ENCODE measurements at regions not wholly inside any gene's neighbourhood (a gene's known extent, or its start where the extent isn't known, plus 50 kb on each side); places are given as distances from the start of the nearest gene placed in this dataset.

- no peak overlapping the region for H3K27ac ChIP-seq (ENCODE audit: low read depth, low read length, poor library complexity, severe bottlenecking)
- TF ChIP-seq, protein P1, sequence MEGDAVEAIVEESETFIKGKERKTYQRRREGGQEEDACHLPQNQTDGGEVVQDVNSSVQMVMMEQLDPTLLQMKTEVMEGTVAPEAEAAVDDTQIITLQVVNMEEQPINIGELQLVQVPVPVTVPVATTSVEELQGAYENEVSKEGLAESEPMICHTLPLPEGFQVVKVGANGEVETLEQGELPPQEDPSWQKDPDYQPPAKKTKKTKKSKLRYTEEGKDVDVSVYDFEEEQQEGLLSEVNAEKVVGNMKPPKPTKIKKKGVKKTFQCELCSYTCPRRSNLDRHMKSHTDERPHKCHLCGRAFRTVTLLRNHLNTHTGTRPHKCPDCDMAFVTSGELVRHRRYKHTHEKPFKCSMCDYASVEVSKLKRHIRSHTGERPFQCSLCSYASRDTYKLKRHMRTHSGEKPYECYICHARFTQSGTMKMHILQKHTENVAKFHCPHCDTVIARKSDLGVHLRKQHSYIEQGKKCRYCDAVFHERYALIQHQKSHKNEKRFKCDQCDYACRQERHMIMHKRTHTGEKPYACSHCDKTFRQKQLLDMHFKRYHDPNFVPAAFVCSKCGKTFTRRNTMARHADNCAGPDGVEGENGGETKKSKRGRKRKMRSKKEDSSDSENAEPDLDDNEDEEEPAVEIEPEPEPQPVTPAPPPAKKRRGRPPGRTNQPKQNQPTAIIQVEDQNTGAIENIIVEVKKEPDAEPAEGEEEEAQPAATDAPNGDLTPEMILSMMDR (conservative IDR thresholded peaks at IDR 0.05; ENCODE audit: low read depth, low read length) = no peak
- TF ChIP-seq EZH2 (IDR thresholded peaks at IDR 0.05; ENCODE audit: borderline replicate concordance, low read depth, low read length, poor library complexity, severe bottlenecking) = no peak
- no peak for DNase-seq (ENCODE audit: low spot score)
- H3K4me1 ChIP-seq (ENCODE audit: insufficient read depth, low read length, poor library complexity, severe bottlenecking) = no peaks in the 10 kb centered on the region
- no peak overlapping the region for H3K4me3 ChIP-seq (ENCODE audit: low read depth, low read length, poor library complexity, severe bottlenecking)
- H3K27me3 ChIP-seq (replicated peaks; ENCODE audit: insufficient read depth, low read depth, low read length, poor library complexity) = no peaks in the 10 kb centered on the region
- no peaks in the 10 kb centered on the region for H3K36me3 ChIP-seq (ENCODE audit: insufficient read depth, low read length, poor library complexity, severe bottlenecking)
- no peaks in the 10 kb centered on the region for H3K9me3 ChIP-seq (ENCODE audit: low read depth, low read length, poor library complexity, severe bottlenecking)
- intact Hi-C loops (cut with micrococcal nuclease; ENCODE audit: unreplicated experiment) = loop anchor here (10.0 kb wide), 1 partner anchor 779 kb away; no protein-coding TSS in a partner anchor
- POLR2A ChIA-PET (ENCODE audit: low non-redundant PET) = no interaction called here
- CTCF ChIA-PET = interaction anchor here (0.7 kb wide), 1 partner anchor 173 kb away, joined by 3 read pairs; no protein-coding TSS in a partner anchor
- no TSS peak for BruUV-seq (replicated peaks)
Measured at GRCh38 chr13:107375701-107376340, 807.9 kb upstream of the ARGLU1 start.

DNA sequence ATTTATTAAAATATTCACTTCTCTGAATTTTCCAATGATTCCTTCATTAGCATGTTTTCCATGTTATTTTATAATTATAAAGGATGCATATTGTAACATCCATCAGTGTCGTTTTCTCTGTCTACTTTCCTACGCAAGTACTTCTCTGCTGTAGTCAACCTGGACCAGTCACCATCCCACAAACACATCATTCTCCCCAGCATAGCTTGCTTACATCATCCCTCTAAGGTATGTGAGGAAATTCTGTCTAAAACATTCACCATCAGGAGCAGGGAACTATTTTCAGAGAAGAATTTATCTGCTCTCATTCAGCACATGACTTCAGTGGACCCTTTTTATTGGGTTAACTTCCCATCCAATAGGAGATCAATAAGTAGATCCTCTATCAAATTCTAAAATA is 806.1 kb upstream of the ARGLU1 start:
- H3K27ac ChIP-seq (ENCODE audit: low read depth, low read length, poor library complexity, severe bottlenecking) = no peak overlapping the region
- H3K4me1 ChIP-seq (ENCODE audit: insufficient read depth, low read length, poor library complexity, severe bottlenecking) = no peaks in the 10 kb centered on the region
- H3K27me3 ChIP-seq (replicated peaks; ENCODE audit: insufficient read depth, low read depth, low read length, poor library complexity) = no peaks in the 10 kb centered on the region
- BruUV-seq (replicated peaks) = no TSS peak
- ChIA-PET CTCF (interaction anchor here (0.6 kb wide), 1 partner anchor 8 kb away, joined by 6 read pairs; no protein-coding TSS in a partner anchor), POLR2A (ENCODE audit: low non-redundant PET) (interaction anchor here (0.6 kb wide), 1 partner anchor 32 kb away, joined by 7 read pairs; no protein-coding TSS in a partner anchor)
- no peak overlapping the region for H3K4me3 ChIP-seq (ENCODE audit: low read depth, low read length, poor library complexity, severe bottlenecking)
- no peaks in the 10 kb centered on the region for H3K36me3 ChIP-seq (ENCODE audit: insufficient read depth, low read length, poor library complexity, severe bottlenecking)
- no peak for DNase-seq (ENCODE audit: low spot score)
- TF ChIP-seq, protein P1 (conservative IDR thresholded peaks at IDR 0.05; ENCODE audit: low read depth, low read length) = no peak
- no peak for TF ChIP-seq EZH2 (IDR thresholded peaks at IDR 0.05; ENCODE audit: borderline replicate concordance, low read depth, low read length, poor library complexity, severe bottlenecking)
- no peaks in the 10 kb centered on the region for H3K9me3 ChIP-seq (ENCODE audit: low read depth, low read length, poor library complexity, severe bottlenecking)
- intact Hi-C loops (cut with micrococcal nuclease; ENCODE audit: unreplicated experiment) = loop anchor here (10.0 kb wide), 1 partner anchor 781 kb away; no protein-coding TSS in a partner anchor

DNA sequence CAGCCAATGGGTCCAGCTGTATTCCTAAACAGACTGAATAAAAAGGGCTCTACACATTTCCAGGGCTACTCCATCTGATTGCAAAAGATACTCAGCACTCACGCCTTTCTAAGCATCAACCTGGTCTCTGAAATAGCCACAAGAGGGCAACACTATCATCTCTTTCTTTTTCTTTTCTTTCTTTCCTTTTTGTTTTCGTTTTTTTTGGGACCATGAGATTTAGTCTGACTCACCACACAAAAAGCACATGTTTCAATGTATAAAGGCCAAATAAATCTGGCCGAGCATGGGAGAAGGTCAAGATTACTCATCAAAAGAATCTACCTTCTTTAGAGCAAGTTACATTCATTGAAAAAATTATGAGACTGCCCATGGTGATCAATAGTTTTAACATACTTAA is 805.6 kb upstream of the ARGLU1 start:
- H3K4me3 ChIP-seq (ENCODE audit: low read depth, low read length, poor library complexity, severe bottlenecking) = no peak overlapping the region
- no peaks in the 10 kb centered on the region for H3K36me3 ChIP-seq (ENCODE audit: insufficient read depth, low read length, poor library complexity, severe bottlenecking)
- H3K27ac ChIP-seq (ENCODE audit: low read depth, low read length, poor library complexity, severe bottlenecking) = no peak overlapping the region
- ChIA-PET CTCF (interaction anchor here (0.6 kb wide), 1 partner anchor 277 kb away, joined by 3 read pairs; no protein-coding TSS in a partner anchor), POLR2A (ENCODE audit: low non-redundant PET) (no interaction called here)
- no peaks in the 10 kb centered on the region for H3K27me3 ChIP-seq (replicated peaks; ENCODE audit: insufficient read depth, low read depth, low read length, poor library complexity)
- no peaks in the 10 kb centered on the region for H3K9me3 ChIP-seq (ENCODE audit: low read depth, low read length, poor library complexity, severe bottlenecking)
- TF ChIP-seq, protein P1 (conservative IDR thresholded peaks at IDR 0.05; ENCODE audit: low read depth, low read length) = peak; percentile 66
- no peak for TF ChIP-seq EZH2 (IDR thresholded peaks at IDR 0.05; ENCODE audit: borderline replicate concordance, low read depth, low read length, poor library complexity, severe bottlenecking)
- intact Hi-C loops (cut with micrococcal nuclease; ENCODE audit: unreplicated experiment) = loop anchor here (2.0 to 10.0 kb wide), 4 partner anchors 163 to 781 kb away; no protein-coding TSS in a partner anchor
- peak; percentile 59 for DNase-seq (ENCODE audit: low spot score)
- BruUV-seq (replicated peaks) = no TSS peak
- no peaks in the 10 kb centered on the region for H3K4me1 ChIP-seq (ENCODE audit: insufficient read depth, low read length, poor library complexity, severe bottlenecking)

Data from A673 (cell line).